IMR-90 (cell line): ENCODE measurements at regions not wholly inside any gene's neighbourhood (a gene's known extent, or its start where the extent isn't known, plus 50 kb on each side); places are given as distances from the start of the nearest gene placed in this dataset.

Source experiments
- ATAC-seq: fragments of 200-7000 bp; cut with Tn5 transposase; 2 replicates; pipeline ENCODE4 v1.9.1; 2020; ENCODE audit warnings: low read depth, mild to moderate bottlenecking, moderate library complexity
- BruUV-seq: library from RNA; stranded (reverse); fragments of 400-500 nt; replicated peaks from 2 replicates; lab custom pipeline; 2021; lab: Mats Ljungman, UMichigan
- CTCF ChIA-PET: fragments of 300-600 bp; formaldehyde crosslinking; extraction: SDS; loops from one replicate; lab custom pipeline; 2021; ENCODE audit warnings: antibody characterized with exemption; lab: Yijun Ruan, JAX
- POLR2A ChIA-PET: fragments of 300-600 bp; sonication (Branson Sonifier 250); formaldehyde crosslinking; loops from one replicate; lab custom pipeline; 2022; ENCODE audit warnings: antibody characterized with exemption; ENCODE audit not compliant: unreplicated experiment; lab: Charles Lee
- DNase-seq: peaks from one replicate; pipeline ENCODE4 v3.0.0; 2013
- H2AFZ ChIP-seq: replicated peaks from 2 replicates; pipeline ENCODE3; 2013; ENCODE audit warnings: low read length, mild to moderate bottlenecking; ENCODE audit not compliant: poor library complexity
- H2AK5ac ChIP-seq: 2 replicates; pipeline ENCODE4 v1.6.1; 2013; ENCODE audit warnings: low read depth, low read length, inconsistent platforms
- H2AK9ac ChIP-seq: replicated peaks from 2 replicates; pipeline ENCODE3; 2013; ENCODE audit warnings: mild to moderate bottlenecking, low read depth, low read length, moderate library complexity; ENCODE audit not compliant: poor library complexity
- H2BK120ac ChIP-seq: 2 replicates; pipeline ENCODE4 v1.6.1; 2013; ENCODE audit warnings: low read depth, low read length, inconsistent platforms
- H2BK15ac ChIP-seq: 3 replicates; pipeline ENCODE4 v1.6.1; 2013; ENCODE audit warnings: low read depth, low read length, inconsistent platforms
- H2BK20ac ChIP-seq: 2 replicates; pipeline ENCODE4 v1.6.1; 2013; ENCODE audit warnings: low read depth, mild to moderate bottlenecking, inconsistent platforms, low read length, moderate library complexity
- H2BK5ac ChIP-seq: 2 replicates; pipeline ENCODE4 v1.6.1; 2013; ENCODE audit warnings: mild to moderate bottlenecking, low read depth, low read length, inconsistent platforms; ENCODE audit not compliant: poor library complexity, severe bottlenecking
- H3K14ac ChIP-seq: replicated peaks from 2 replicates; pipeline ENCODE4 v1.6.1; 2013; ENCODE audit warnings: low read depth, low read length, inconsistent platforms
- H3K18ac ChIP-seq: 2 replicates; pipeline ENCODE4 v1.6.1; 2013; ENCODE audit warnings: low read depth, low read length, control low read depth
- H3K23ac ChIP-seq: 2 replicates; pipeline ENCODE4 v1.6.1; 2013; ENCODE audit warnings: low read depth, low read length, inconsistent platforms
- H3K27ac ChIP-seq: 2 replicates; pipeline ENCODE4 v1.5.1; 2013; ENCODE audit warnings: mild to moderate bottlenecking, control low read depth, low read length; ENCODE audit not compliant: insufficient read depth
- H3K27me3 ChIP-seq: 2 replicates; pipeline ENCODE4 v1.6.1; 2013; ENCODE audit warnings: low read length; ENCODE audit not compliant: control insufficient read depth, insufficient read depth
- H3K36me3 ChIP-seq: 2 replicates; pipeline ENCODE4 v1.6.1; 2013; ENCODE audit warnings: low read length, mixed read lengths; ENCODE audit not compliant: control insufficient read depth, insufficient read depth
- H3K4ac ChIP-seq: 2 replicates; pipeline ENCODE4 v1.6.1; 2013; ENCODE audit warnings: low read depth, low read length, inconsistent platforms
- H3K4me1 ChIP-seq: 2 replicates; pipeline ENCODE4 v1.6.1; 2013; ENCODE audit warnings: low read length, mixed read lengths; ENCODE audit not compliant: control insufficient read depth, insufficient read depth
- H3K4me2 ChIP-seq: 2 replicates; pipeline ENCODE4 v1.6.1; 2013; ENCODE audit warnings: low read depth, mild to moderate bottlenecking, control low read depth, low read length, moderate library complexity
- H3K4me3 ChIP-seq: 2 replicates; pipeline ENCODE4 v1.5.1; 2013; ENCODE audit warnings: low read depth, mild to moderate bottlenecking, control low read depth, low read length, moderate library complexity; ENCODE audit not compliant: insufficient read depth
- H3K56ac ChIP-seq: 2 replicates; pipeline ENCODE4 v1.6.1; 2013; ENCODE audit warnings: low read length, inconsistent platforms; ENCODE audit not compliant: insufficient read depth; ENCODE audit errors: extremely low read depth
- H3K79me1 ChIP-seq, 2 experiments: 2 replicates each; pipeline ENCODE4 v1.6.1; 2013; ENCODE audit warnings: low read length in 2 of 2, inconsistent platforms in 1 of 2, low read depth in 1 of 2
- H3K9ac ChIP-seq: 2 replicates; pipeline ENCODE4 v1.6.1; 2013; ENCODE audit warnings: low read depth, low read length, control low read depth
- H3K9me1 ChIP-seq: 2 replicates; pipeline ENCODE4 v1.6.1; 2013; ENCODE audit warnings: low read length, inconsistent platforms; ENCODE audit not compliant: insufficient read depth
- H3K9me3 ChIP-seq: 2 replicates; pipeline ENCODE4 v1.6.1; 2013; ENCODE audit warnings: low read length; ENCODE audit not compliant: control insufficient read depth, insufficient read depth
- H4K20me1 ChIP-seq: 2 replicates; pipeline ENCODE4 v1.6.1; 2013; ENCODE audit warnings: low read length, inconsistent platforms; ENCODE audit not compliant: insufficient read depth
- H4K5ac ChIP-seq: 2 replicates; pipeline ENCODE4 v1.6.1; 2013; ENCODE audit warnings: mild to moderate bottlenecking, low read depth, low read length, control low read depth
- H4K8ac ChIP-seq, 2 experiments: 2 replicates each; pipeline ENCODE4 v1.6.1; 2013; ENCODE audit warnings: low read depth in 2 of 2, low read length in 2 of 2, control low read depth in 1 of 2, inconsistent platforms in 1 of 2
- H4K91ac ChIP-seq: 2 replicates; pipeline ENCODE4 v1.6.1; 2013; ENCODE audit warnings: low read depth, low read length, inconsistent platforms; ENCODE audit not compliant: insufficient read depth
- BHLHE40 ChIP-seq: fragments of 150-350 bp; IDR thresholded peaks from 2 replicates; pipeline ENCODE4 v1.6.1; 2016; ENCODE audit warnings: mild to moderate bottlenecking, low read depth, low read length
- CEBPB ChIP-seq: IDR thresholded peaks from 2 replicates; pipeline ENCODE4 v1.6.1; 2012; ENCODE audit warnings: low read depth, low read length, improper control_type of control experiment
- CHD1 ChIP-seq: IDR thresholded peaks from 2 replicates; pipeline ENCODE4 v1.6.1; 2012; ENCODE audit warnings: low read depth, low read length, improper control_type of control experiment
- CTCF ChIP-seq: conservative IDR thresholded peaks from 2 replicates; pipeline ENCODE4 v1.5.1; 2012; ENCODE audit warnings: mild to moderate bottlenecking, low read depth, low read length, improper control_type of control experiment
- ELK1 ChIP-seq: fragments of 150-350 bp; IDR thresholded peaks from 2 replicates; pipeline ENCODE4 v1.6.1; 2016; ENCODE audit warnings: low read depth, mild to moderate bottlenecking, low read length, moderate library complexity, borderline replicate concordance
- FOS ChIP-seq: fragments of 150-350 bp; IDR thresholded peaks from 2 replicates; pipeline ENCODE4 v1.6.1; 2016; ENCODE audit warnings: low read depth, low read length
- MAFK ChIP-seq: IDR thresholded peaks from 2 replicates; pipeline ENCODE4 v1.6.1; 2012; ENCODE audit warnings: low read depth, low read length, improper control_type of control experiment
- MAZ ChIP-seq: IDR thresholded peaks from 2 replicates; pipeline ENCODE4 v1.6.1; 2012; ENCODE audit warnings: low read depth, mild to moderate bottlenecking, low read length, improper control_type of control experiment, moderate library complexity, borderline replicate concordance
- MXI1 ChIP-seq: IDR thresholded peaks from 2 replicates; pipeline ENCODE4 v1.6.1; 2012; ENCODE audit warnings: low read depth, mild to moderate bottlenecking, low read length, moderate library complexity, borderline replicate concordance
- NFE2L2 ChIP-seq: fragments of 150-350 bp; IDR thresholded peaks from 2 replicates; pipeline ENCODE4 v1.6.1; 2016; ENCODE audit warnings: low read depth, mild to moderate bottlenecking, low read length
- POLR2A ChIP-seq: IDR thresholded peaks from 2 replicates; pipeline ENCODE4 v1.6.1; 2012; ENCODE audit warnings: mild to moderate bottlenecking, low read depth, low read length
- RAD21 ChIP-seq: IDR thresholded peaks from 2 replicates; pipeline ENCODE4 v1.6.1; 2012; ENCODE audit warnings: low read length, improper control_type of control experiment
- RCOR1 ChIP-seq: IDR thresholded peaks from 2 replicates; pipeline ENCODE4 v1.6.1; 2012; ENCODE audit warnings: mild to moderate bottlenecking, low read length, improper control_type of control experiment; ENCODE audit not compliant: insufficient replicate concordance
- RFX5 ChIP-seq: IDR thresholded peaks from 2 replicates; pipeline ENCODE4 v1.8.0; 2012; ENCODE audit warnings: low read depth, mild to moderate bottlenecking, low read length, moderate library complexity
- SMC3 ChIP-seq: fragments of 150-350 bp; IDR thresholded peaks from 2 replicates; pipeline ENCODE4 v1.6.1; 2016; ENCODE audit warnings: low read depth, mild to moderate bottlenecking, antibody characterized with exemption, low read length, moderate library complexity
- USF2 ChIP-seq: fragments of 150-350 bp; IDR thresholded peaks from 2 replicates; pipeline ENCODE4 v1.6.1; 2017; ENCODE audit warnings: mild to moderate bottlenecking, antibody characterized with exemption, low read length, low read depth
- WGBS, 2 experiments: methylation state at CpG; one replicate each; pipeline versions ENCODE4 v1.1.5 to v1.1.7; 2013; ENCODE audit warnings: missing lambda C conversion rate in 2 of 2; ENCODE audit not compliant: insufficient read length in 1 of 2; ENCODE audit errors: extremely low coverage in 2 of 2; 5-methylcytosine and 5-hydroxymethylcytosine counted together
- dilution Hi-C: fragments of 300-500 bp; cut with HindIII; formaldehyde crosslinking; loops from one replicate; pipeline ENCODE4 v1.14.3; 2018; ENCODE audit warnings: low sequenced_read_pairs; ENCODE audit not compliant: unreplicated experiment
- in situ Hi-C: fragments of 300-500 bp; cut with MboI; formaldehyde crosslinking; loops from 3 replicates; pipeline ENCODE4 v1.14.3; 2019; ENCODE audit warnings: low sequenced_read_pairs, inconsistent platforms, mixed read lengths
- intact Hi-C: fragments of 100-400 bp; cut with micrococcal nuclease; formaldehyde crosslinking; loops from 2 replicates; pipeline ENCODE4 v1.10.0; 2022

- Histone ChIP-seq H3K9ac (no peak overlapping the region), H3K4me3 (no peak overlapping the region), H2BK20ac (no peak overlapping the region), H3K27me3 (no peaks in the 10 kb centered on the region), H3K9me3 (peaks cover 10% of the 10 kb centered on the region; the same call in 1 of the 2 replicates), H3K4me1 (no peaks in the 10 kb centered on the region), H3K14ac (no peak overlapping the region), H3K56ac (no peak overlapping the region), H3K27ac (no peak overlapping the region), H3K23ac (no peak overlapping the region), H4K5ac (no peak overlapping the region), H3K79me1 (no peaks in the 10 kb centered on the region), H2BK120ac (no peak overlapping the region), H3K18ac (no peak overlapping the region), H3K4me2 (no peak overlapping the region), H2AFZ (no peak overlapping the region), H3K36me3 (no peaks in the 10 kb centered on the region), H2BK5ac (no peak overlapping the region), H2AK9ac (no peak overlapping the region), H2AK5ac (no peak overlapping the region), H4K20me1 (no peaks in the 10 kb centered on the region), H3K4ac (no peak overlapping the region), H4K8ac (no peak overlapping the region), H3K9me1 (no peaks in the 10 kb centered on the region), H2BK15ac (no peak overlapping the region), H4K91ac (no peak overlapping the region)
- intact Hi-C loops, result no loop called here
- DNase-seq (no peak), ATAC-seq (no peak)
- in situ Hi-C loops, result no loop called here
- TF ChIP-seq MAZ (no peak), USF2 (no peak), NFE2L2 (no peak), ELK1 (no peak), RAD21 (no peak), CTCF (no peak), BHLHE40 (no peak), FOS (no peak), CHD1 (no peak), SMC3 (no peak), POLR2A (no peak), MXI1 (no peak), RFX5 (no peak), RCOR1 (no peak), MAFK (no peak), CEBPB (no peak)
- POLR2A ChIA-PET, result no interaction called here
- BruUV-seq, result no TSS peak
- CTCF ChIA-PET, result no interaction called here
- WGBS, 2 experiments, result no CpG with 5 or more reads among the region's 2 CpGs
- dilution Hi-C loops, result no loop called here
Observed at GRCh38 chr5:166031926-166032325, 2259.5 kb upstream of the WWC1 start.
